Ovary (tissue), 7 donors: ENCODE measurements at regions not wholly inside any gene's neighbourhood (a gene's known extent, or its start where the extent isn't known, plus 50 kb on each side); places are given as distances from the start of the nearest gene placed in this dataset.

Experiments
- DNase-seq, 5 donors: peaks; one replicate each; pipeline ENCODE4 v3.0.0-alpha.2; 2019 to 2020
- H3K27ac ChIP-seq, 2 donors: fragments of 200-600 bp; one replicate each; pipeline versions ENCODE4 v1.5.1 to v1.8.0; 2019 to 2022
- H3K27me3 ChIP-seq: fragments of 200-600 bp; one replicate; pipeline ENCODE4 v1.8.0; 2022
- H3K36me3 ChIP-seq: fragments of 200-600 bp; sonication (generic); one replicate; pipeline ENCODE4 v1.5.1; 2019
- H3K4me1 ChIP-seq: one replicate; pipeline ENCODE4 v1.8.1; 2013; ENCODE audit warnings: mild to moderate bottlenecking, moderate library complexity; ENCODE audit not compliant: insufficient read depth
- H3K4me3 ChIP-seq: fragments of 200-600 bp; sonication (generic); one replicate; pipeline ENCODE4 v1.5.1; 2017
- H3K9me3 ChIP-seq, 2 donors: fragments of 200-600 bp in 1 of 2; sonication (generic) in 1 of 2; one replicate each; pipeline versions ENCODE4 v1.5.1 to v1.8.1; 2013 to 2019; ENCODE audit warnings: mild to moderate bottlenecking in 1 of 2, moderate library complexity in 1 of 2
- CTCF ChIP-seq, 3 donors: fragments of 450-650 bp in 2 of 3; fragments of 200-600 bp in 1 of 3; IDR thresholded peaks; one replicate each; pipeline versions ENCODE4 v1.5.1 to v1.8.0; 2016 to 2022; ENCODE audit warnings: antibody characterized with exemption in 3 of 3, mild to moderate bottlenecking in 1 of 3
- EP300 ChIP-seq: sonication (generic); formaldehyde crosslinking; IDR thresholded peaks from one replicate; pipeline ENCODE4 v1.6.1; 2017; ENCODE audit warnings: antibody characterized with exemption
- POLR2A ChIP-seq: fragments of 450-650 bp; IDR thresholded peaks from one replicate; pipeline ENCODE4 v1.6.1; 2017; ENCODE audit warnings: antibody characterized with exemption, mild to moderate bottlenecking, moderate library complexity
- WGBS, 3 donors: extraction: QIAGEN DNeasy Blood & Tissue Kit in 1 of 3; methylation state at CpG; one replicate each; pipeline versions ENCODE4 v1.1.5 to v1.1.7; 2013 to 2017; 5-methylcytosine and 5-hydroxymethylcytosine counted together
- intact Hi-C, 4 donors: fragments of 100-400 bp; cut with DNase I; formaldehyde crosslinking; loops; one replicate each; pipeline versions ENCODE4 v1.11.0 to v1.15.1; 2022 to 2023
- donor health status: DM: no; HTN: no; CAD: no; lungs with moderate emphysema.
- donor health status: DM: no; HTN: no; CAD: no.
- donor health status: Bipolar disorder and iron deficiency.
- donor health status: DM: no; HTN: no; CAD: no.
- donor health status: DM: yes; HTN: yes; CAD: no.

GRCh38 chr6:165183071-165183470, 126.3 kb downstream of the C6orf118 start:
- no peak overlapping the region for H3K4me3 ChIP-seq
- intact Hi-C loops, result loop anchor here in 1 of 4 donors (1.0 kb wide), 1 partner anchor 28 kb away; no protein-coding TSS in a partner anchor
- TF ChIP-seq POLR2A (no peak), CTCF (IDR thresholded peaks at IDR 0.05) (no peak), EP300 (no peak)

GRCh38 chr6:165181951-165182414, 127.4 kb downstream of the C6orf118 start:
- WGBS, 3 donors, result 86 to 95% (median 91%) methylated on average over 6 of the region's 6 CpGs

More at GRCh38 chr6:165183071-165183470, 126.3 kb downstream of the C6orf118 start:
- Histone ChIP-seq H3K36me3 (no peaks in the 10 kb centered on the region), H3K4me1 (no peaks in the 10 kb centered on the region), H3K9me3 (no peaks in the 10 kb centered on the region), H3K27me3 (no peaks in the 10 kb centered on the region), H3K27ac (no peak overlapping the region)
- no peak for DNase-seq

GRCh38 chr6:165178056-165178455, 131.3 kb downstream of the C6orf118 start:
- Histone ChIP-seq H3K4me1 (no peaks in the 10 kb centered on the region), H3K36me3 (no peaks in the 10 kb centered on the region), H3K9me3 (no peaks in the 10 kb centered on the region), H3K27me3 (no peaks in the 10 kb centered on the region), H3K4me3 (no peak overlapping the region), H3K27ac (no peak overlapping the region)
- intact Hi-C loops, result no loop called here
- no peak for DNase-seq
- TF ChIP-seq EP300 (no peak), POLR2A (no peak), CTCF (IDR thresholded peaks at IDR 0.05) (no peak)
- WGBS, 3 donors, result 25 to 76% (median 55%) methylated on average over 1 of the region's 1 CpG

More at GRCh38 chr6:165181951-165182414, 127.4 kb downstream of the C6orf118 start:
- DNase-seq, result no peak
- no peaks in the 10 kb centered on the region for H3K27me3 ChIP-seq
- no peak overlapping the region for H3K4me3 ChIP-seq
- intact Hi-C loops, result no loop called here
- H3K36me3 ChIP-seq, result no peaks in the 10 kb centered on the region
- H3K27ac ChIP-seq, result no peak overlapping the region
- TF ChIP-seq EP300 (no peak), CTCF (IDR thresholded peaks at IDR 0.05) (no peak), POLR2A (no peak)
- no peaks in the 10 kb centered on the region for H3K9me3 ChIP-seq
- H3K4me1 ChIP-seq, result no peaks in the 10 kb centered on the region

GRCh38 chr6:165173484-165173883, 135.9 kb downstream of the C6orf118 start:
- intact Hi-C loops, result no loop called here
- WGBS, 3 donors, result 54 to 62% (median 56%) methylated on average over 4 of the region's 4 CpGs
- no peak for DNase-seq

GRCh38 chr6:165167861-165168260, 141.5 kb downstream of the C6orf118 start:
- Histone ChIP-seq H3K4me3 (no peak overlapping the region), H3K4me1 (no peaks in the 10 kb centered on the region), H3K27ac (no peak overlapping the region), H3K27me3 (no peaks in the 10 kb centered on the region), H3K36me3 (no peaks in the 10 kb centered on the region), H3K9me3 (no peaks in the 10 kb centered on the region)
- intact Hi-C loops, result no loop called here
- TF ChIP-seq POLR2A, result no peak
- TF ChIP-seq EP300, result no peak
- no peak for TF ChIP-seq CTCF (IDR thresholded peaks at IDR 0.05)
- WGBS, 3 donors, result 67 to 78% (median 70%) methylated on average over 4 of the region's 4 CpGs
- no peak for DNase-seq

More at GRCh38 chr6:165173484-165173883, 135.9 kb downstream of the C6orf118 start:
- Histone ChIP-seq H3K4me3 (no peak overlapping the region), H3K36me3 (no peaks in the 10 kb centered on the region), H3K27me3 (no peaks in the 10 kb centered on the region), H3K27ac (no peak overlapping the region), H3K4me1 (no peaks in the 10 kb centered on the region), H3K9me3 (no peaks in the 10 kb centered on the region)
- TF ChIP-seq EP300, result no peak
